Heart right ventricle (tissue), 16 donors: ENCODE measurements at regions not wholly inside any gene's neighbourhood (a gene's known extent, or its start where the extent isn't known, plus 50 kb on each side); places are given as distances from the start of the nearest gene placed in this dataset.

ENCODE experiments used
- ATAC-seq, 8 donors: fragments of 200-7000 bp; cut with Tn5 transposase; one replicate each; pipeline ENCODE4 v1.9.1; 2020; ENCODE audit warnings: mild to moderate bottlenecking in 8 of 8, moderate library complexity in 8 of 8, moderate number of reproducible peaks in 1 of 8
- DNase-seq, 2 donors: peaks; one replicate each; pipeline ENCODE4 v3.0.0-alpha.2; 2020
- H3K27ac ChIP-seq, 10 donors: fragments of 200-600 bp; sonication (generic) in 2 of 10; one replicate each; pipeline versions ENCODE4 v1.5.0 to v1.8.0; 2020 to 2022; ENCODE audit warnings: mild to moderate bottlenecking in 3 of 10
- H3K27me3 ChIP-seq, 7 donors: fragments of 200-600 bp; one replicate each; pipeline ENCODE4 v1.8.0; 2021 to 2022; ENCODE audit warnings: mild to moderate bottlenecking in 2 of 7
- H3K36me3 ChIP-seq, 9 donors: fragments of 200-600 bp; sonication (generic) in 1 of 9; one replicate each; pipeline versions ENCODE4 v1.5.0 to v1.8.0; 2020 to 2022; ENCODE audit warnings: mild to moderate bottlenecking in 2 of 9
- H3K4me1 ChIP-seq, 9 donors: fragments of 200-600 bp; sonication (generic) in 1 of 9; one replicate each; pipeline versions ENCODE4 v1.5.0 to v1.8.0; 2020 to 2022; ENCODE audit warnings: mild to moderate bottlenecking in 4 of 9
- H3K4me3 ChIP-seq, 10 donors: fragments of 200-600 bp; sonication (generic) in 2 of 10; one replicate each; pipeline versions ENCODE4 v1.5.0 to v1.8.0; 2020 to 2022; ENCODE audit warnings: mild to moderate bottlenecking in 7 of 10, moderate library complexity in 2 of 10
- H3K9me3 ChIP-seq, 11 donors: fragments of 200-600 bp in 10 of 11; sonication (generic) in 2 of 11; one replicate each; pipeline versions ENCODE4 v1.5.0 to v1.8.0; 2013 to 2022; ENCODE audit warnings: mild to moderate bottlenecking in 2 of 11, control low read depth in 1 of 11, moderate library complexity in 1 of 11
- WGBS, 2 donors: extraction: QIAGEN DNeasy Blood & Tissue Kit; methylation state at CpG; one replicate each; pipeline ENCODE4 v1.1.7; 2013; ENCODE audit warnings: inconsistent platforms in 1 of 2; 5-methylcytosine and 5-hydroxymethylcytosine counted together
- intact Hi-C, 10 donors: fragments of 100-400 bp; cut with DNase I; formaldehyde crosslinking; loops; one replicate each; pipeline versions ENCODE4 v1.11.1 to v1.14.2; 2022
- TF ChIP-seq, protein P1 (sequence below), 9 donors: fragments of 200-600 bp; sonication (generic) in 2 of 9; IDR thresholded peaks; one replicate each; pipeline versions ENCODE4 v1.5.0 to v1.8.0; 2021 to 2022; ENCODE audit warnings: antibody characterized with exemption in 9 of 9, mild to moderate bottlenecking in 5 of 9, moderate library complexity in 1 of 9
- donor health status: Arrhythmogenic right ventricular cardiomyopathy.
- donor health status: ischemic (EF 13 %, LVEDD 7.1; RV severe dilation, severe dysfunction).
- donor health status: healthy with polysubstance abuse.
- donor health status: DM: no; HTN: yes; CAD: no.
- donor health status: DM: no; HTN: no; CAD: no.
- donor health status: ischemic (EF 25% LVEDD 6.9; RV normal size, moderate dysfunction).
- donor health status: ischemic (EF 25% LVEDD 5.7; RV mildly dilated, moderate dysfunction).
- donor health status: healthy.
- donor health status: DM: yes; HTN: yes; CAD: no.
- donor health status: Ischemic cardiomyopathy.
- donor health status: ischemic (EF 35%, LVEDD 5.7; RV mildly dilated, moderate dysfunction).
- donor health status: nonischemic (EF 11% LVEDD 7.7; RV severe dilation, severe dysfunction).
- donor health status: DM: yes; HTN: yes; CAD: no.
- donor health status: PGD.
- donor health status: ischemic (EF 29% LVEDD 5.4; RV normal size, mild dysfunction).
- donor health status: nonischemic (EF 23%, LVEDD 6.1; RV moderate dilation, normal function).

- ATAC-seq = no peak
- WGBS, 2 donors = 95 to 97% methylated on average over 5 of the region's 5 CpGs
- no peaks in the 10 kb centered on the region for H3K4me1 ChIP-seq
Observed at GRCh38 chr9:106503759-106504158, 359.2 kb upstream of the ZNF462 start.

GRCh38 chr9:106526716-106527204 is 336.2 kb upstream of the ZNF462 start:
- WGBS, 2 donors = 80 to 81% methylated on average over 2 of the region's 2 CpGs
- ATAC-seq (no peak), DNase-seq (no peak)
- intact Hi-C loops = no loop called here
- H3K4me3 ChIP-seq = no peak overlapping the region
- TF ChIP-seq, protein P1, sequence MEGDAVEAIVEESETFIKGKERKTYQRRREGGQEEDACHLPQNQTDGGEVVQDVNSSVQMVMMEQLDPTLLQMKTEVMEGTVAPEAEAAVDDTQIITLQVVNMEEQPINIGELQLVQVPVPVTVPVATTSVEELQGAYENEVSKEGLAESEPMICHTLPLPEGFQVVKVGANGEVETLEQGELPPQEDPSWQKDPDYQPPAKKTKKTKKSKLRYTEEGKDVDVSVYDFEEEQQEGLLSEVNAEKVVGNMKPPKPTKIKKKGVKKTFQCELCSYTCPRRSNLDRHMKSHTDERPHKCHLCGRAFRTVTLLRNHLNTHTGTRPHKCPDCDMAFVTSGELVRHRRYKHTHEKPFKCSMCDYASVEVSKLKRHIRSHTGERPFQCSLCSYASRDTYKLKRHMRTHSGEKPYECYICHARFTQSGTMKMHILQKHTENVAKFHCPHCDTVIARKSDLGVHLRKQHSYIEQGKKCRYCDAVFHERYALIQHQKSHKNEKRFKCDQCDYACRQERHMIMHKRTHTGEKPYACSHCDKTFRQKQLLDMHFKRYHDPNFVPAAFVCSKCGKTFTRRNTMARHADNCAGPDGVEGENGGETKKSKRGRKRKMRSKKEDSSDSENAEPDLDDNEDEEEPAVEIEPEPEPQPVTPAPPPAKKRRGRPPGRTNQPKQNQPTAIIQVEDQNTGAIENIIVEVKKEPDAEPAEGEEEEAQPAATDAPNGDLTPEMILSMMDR (IDR thresholded peaks at IDR 0.05) = no peak
- H3K36me3 ChIP-seq = no peaks in the 10 kb centered on the region
- H3K27ac ChIP-seq = no peak overlapping the region
- peaks cover 0 to 7% (median 2%) of the 10 kb centered on the region in 9 donors for H3K4me1 ChIP-seq
- no peaks in the 10 kb centered on the region for H3K9me3 ChIP-seq
- H3K27me3 ChIP-seq = no peaks in the 10 kb centered on the region

More at GRCh38 chr9:106503759-106504158, 359.2 kb upstream of the ZNF462 start:
- no peak overlapping the region for H3K4me3 ChIP-seq
- no peaks in the 10 kb centered on the region for H3K36me3 ChIP-seq
- no peaks in the 10 kb centered on the region for H3K27me3 ChIP-seq
- DNase-seq = no peak
- TF ChIP-seq, protein P1 (IDR thresholded peaks at IDR 0.05) = no peak
- no peaks in the 10 kb centered on the region for H3K9me3 ChIP-seq
- no peak overlapping the region for H3K27ac ChIP-seq
- intact Hi-C loops = no loop called here

DNA sequence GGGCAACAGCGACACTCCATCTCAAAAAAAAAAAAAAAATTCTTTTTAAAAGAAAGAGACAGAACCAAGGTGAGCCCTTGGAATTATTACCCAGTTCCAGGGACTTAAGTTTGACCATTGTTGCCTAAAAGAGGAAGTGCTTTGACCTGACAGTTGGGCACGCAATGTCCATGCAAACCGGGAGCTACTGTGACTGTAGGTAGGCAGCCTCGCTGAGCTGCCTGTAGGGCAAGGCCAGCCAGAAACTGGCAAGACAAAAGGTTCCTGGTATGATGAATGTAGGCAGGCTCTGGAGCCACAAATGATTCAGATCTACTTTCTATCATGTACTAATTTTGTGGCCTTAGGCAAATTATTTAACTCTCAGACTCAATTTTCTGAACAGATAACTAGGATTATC is 334.8 kb upstream of the ZNF462 start:
- no peak overlapping the region for H3K4me3 ChIP-seq
- WGBS, 2 donors = 91% methylated on average over 4 of the region's 4 CpGs
- TF ChIP-seq, protein P1 (IDR thresholded peaks at IDR 0.05) = no peak
- no peak overlapping the region for H3K27ac ChIP-seq
- intact Hi-C loops = no loop called here
- peaks cover 0 to 17% (median 7%) of the 10 kb centered on the region in 9 donors for H3K4me1 ChIP-seq
- DNase-seq = no peak
- H3K36me3 ChIP-seq = no peaks in the 10 kb centered on the region
- no peaks in the 10 kb centered on the region for H3K9me3 ChIP-seq
- H3K27me3 ChIP-seq = no peaks in the 10 kb centered on the region
- no peak for ATAC-seq

DNA sequence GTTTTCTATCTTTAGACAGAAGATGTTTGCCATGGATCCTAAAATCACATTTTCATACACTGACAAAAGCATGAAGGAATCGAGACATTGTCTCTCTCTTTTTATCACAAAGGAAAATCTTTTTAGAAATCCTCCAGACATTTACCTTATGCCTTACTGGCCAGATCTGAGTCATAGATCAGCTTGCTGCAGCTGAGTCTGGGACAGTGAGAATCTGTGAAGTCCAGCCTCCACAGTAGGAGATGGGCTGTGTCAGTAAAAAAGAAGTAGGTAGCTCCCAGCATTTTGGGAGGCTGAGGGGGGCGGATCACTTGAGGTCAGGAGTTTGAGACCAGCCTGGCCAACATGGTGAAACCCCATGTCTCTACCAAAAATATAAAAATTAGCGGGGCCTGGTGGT is 333.4 kb upstream of the ZNF462 start:
- Histone ChIP-seq H3K4me3 (no peak overlapping the region), H3K27me3 (no peaks in the 10 kb centered on the region), H3K36me3 (no peaks in the 10 kb centered on the region), H3K27ac (no peak overlapping the region), H3K9me3 (no peaks in the 10 kb centered on the region), H3K4me1 (peaks cover 0 to 18% (median 7%) of the 10 kb centered on the region in 9 donors)
- WGBS, 2 donors = 86 to 92% methylated on average over 3 of the region's 3 CpGs
- TF ChIP-seq, protein P1 (IDR thresholded peaks at IDR 0.05) = no peak
- DNase-seq (no peak), ATAC-seq (no peak)
- intact Hi-C loops = no loop called here
